Panc1 (cell line): ENCODE measurements at regions not wholly inside any gene's neighbourhood (a gene's known extent, or its start where the extent isn't known, plus 50 kb on each side); places are given as distances from the start of the nearest gene placed in this dataset.

Experiments used
- SIN3A ChIP-seq: IDR thresholded peaks from 2 replicates; pipeline ENCODE4 v1.6.1; 2012; ENCODE audit warnings: low read depth, mild to moderate bottlenecking, low read length, moderate library complexity, borderline replicate concordance; ENCODE audit not compliant: insufficient read depth
- TCF7L2 ChIP-seq: IDR thresholded peaks from 2 replicates; pipeline ENCODE4 v1.6.1; 2011; ENCODE audit warnings: mild to moderate bottlenecking, low read depth, low read length, inconsistent platforms
- TF ChIP-seq, protein P1 (sequence below): fragments of 450-650 bp; IDR thresholded peaks from 2 replicates; pipeline ENCODE4 v1.5.1; 2017; ENCODE audit warnings: mild to moderate bottlenecking
- TF ChIP-seq, protein P2 (sequence below), 2 experiments: IDR thresholded peaks; 2 replicates each; pipeline ENCODE4 v1.6.1; 2011 to 2012; ENCODE audit warnings: low read depth in 2 of 2, control low read depth in 1 of 2, low read length in 1 of 2, mild to moderate bottlenecking in 1 of 2, moderate library complexity in 1 of 2; ENCODE audit not compliant: insufficient read depth in 1 of 2

DNA sequence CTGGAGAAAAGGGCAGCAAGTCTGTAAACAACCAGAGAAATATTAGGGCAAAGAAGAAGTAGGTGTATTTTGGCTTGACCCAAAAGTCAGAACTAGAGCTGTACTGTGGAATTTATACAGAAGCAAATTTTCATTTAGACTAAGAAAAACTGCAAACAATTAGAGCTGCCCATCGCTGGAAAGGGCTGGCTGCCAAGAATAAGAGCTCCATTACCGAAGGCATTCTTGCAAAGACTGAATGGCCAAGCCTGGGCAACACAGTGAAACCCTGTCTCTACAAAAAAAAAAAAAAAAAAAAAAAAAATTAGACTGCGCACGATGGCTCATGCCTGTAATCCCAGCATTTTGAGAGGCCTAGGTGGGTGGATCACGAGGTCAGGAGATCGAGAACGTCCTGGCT, 53.9 kb upstream of the TMC5 start:
- TF ChIP-seq SIN3A (no peak), TCF7L2 (no peak)
- TF ChIP-seq, protein P1, sequence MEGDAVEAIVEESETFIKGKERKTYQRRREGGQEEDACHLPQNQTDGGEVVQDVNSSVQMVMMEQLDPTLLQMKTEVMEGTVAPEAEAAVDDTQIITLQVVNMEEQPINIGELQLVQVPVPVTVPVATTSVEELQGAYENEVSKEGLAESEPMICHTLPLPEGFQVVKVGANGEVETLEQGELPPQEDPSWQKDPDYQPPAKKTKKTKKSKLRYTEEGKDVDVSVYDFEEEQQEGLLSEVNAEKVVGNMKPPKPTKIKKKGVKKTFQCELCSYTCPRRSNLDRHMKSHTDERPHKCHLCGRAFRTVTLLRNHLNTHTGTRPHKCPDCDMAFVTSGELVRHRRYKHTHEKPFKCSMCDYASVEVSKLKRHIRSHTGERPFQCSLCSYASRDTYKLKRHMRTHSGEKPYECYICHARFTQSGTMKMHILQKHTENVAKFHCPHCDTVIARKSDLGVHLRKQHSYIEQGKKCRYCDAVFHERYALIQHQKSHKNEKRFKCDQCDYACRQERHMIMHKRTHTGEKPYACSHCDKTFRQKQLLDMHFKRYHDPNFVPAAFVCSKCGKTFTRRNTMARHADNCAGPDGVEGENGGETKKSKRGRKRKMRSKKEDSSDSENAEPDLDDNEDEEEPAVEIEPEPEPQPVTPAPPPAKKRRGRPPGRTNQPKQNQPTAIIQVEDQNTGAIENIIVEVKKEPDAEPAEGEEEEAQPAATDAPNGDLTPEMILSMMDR: no peak
- TF ChIP-seq, protein P2, sequence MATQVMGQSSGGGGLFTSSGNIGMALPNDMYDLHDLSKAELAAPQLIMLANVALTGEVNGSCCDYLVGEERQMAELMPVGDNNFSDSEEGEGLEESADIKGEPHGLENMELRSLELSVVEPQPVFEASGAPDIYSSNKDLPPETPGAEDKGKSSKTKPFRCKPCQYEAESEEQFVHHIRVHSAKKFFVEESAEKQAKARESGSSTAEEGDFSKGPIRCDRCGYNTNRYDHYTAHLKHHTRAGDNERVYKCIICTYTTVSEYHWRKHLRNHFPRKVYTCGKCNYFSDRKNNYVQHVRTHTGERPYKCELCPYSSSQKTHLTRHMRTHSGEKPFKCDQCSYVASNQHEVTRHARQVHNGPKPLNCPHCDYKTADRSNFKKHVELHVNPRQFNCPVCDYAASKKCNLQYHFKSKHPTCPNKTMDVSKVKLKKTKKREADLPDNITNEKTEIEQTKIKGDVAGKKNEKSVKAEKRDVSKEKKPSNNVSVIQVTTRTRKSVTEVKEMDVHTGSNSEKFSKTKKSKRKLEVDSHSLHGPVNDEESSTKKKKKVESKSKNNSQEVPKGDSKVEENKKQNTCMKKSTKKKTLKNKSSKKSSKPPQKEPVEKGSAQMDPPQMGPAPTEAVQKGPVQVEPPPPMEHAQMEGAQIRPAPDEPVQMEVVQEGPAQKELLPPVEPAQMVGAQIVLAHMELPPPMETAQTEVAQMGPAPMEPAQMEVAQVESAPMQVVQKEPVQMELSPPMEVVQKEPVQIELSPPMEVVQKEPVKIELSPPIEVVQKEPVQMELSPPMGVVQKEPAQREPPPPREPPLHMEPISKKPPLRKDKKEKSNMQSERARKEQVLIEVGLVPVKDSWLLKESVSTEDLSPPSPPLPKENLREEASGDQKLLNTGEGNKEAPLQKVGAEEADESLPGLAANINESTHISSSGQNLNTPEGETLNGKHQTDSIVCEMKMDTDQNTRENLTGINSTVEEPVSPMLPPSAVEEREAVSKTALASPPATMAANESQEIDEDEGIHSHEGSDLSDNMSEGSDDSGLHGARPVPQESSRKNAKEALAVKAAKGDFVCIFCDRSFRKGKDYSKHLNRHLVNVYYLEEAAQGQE (IDR thresholded peaks at IDR 0.05; ENCODE audit: insufficient read depth in 1 of 2, low read depth in 2 of 2, low read length in 1 of 2): no peak
